GM12878 (cell line): ENCODE measurements at regions not wholly inside any gene's neighbourhood (a gene's known extent, or its start where the extent isn't known, plus 50 kb on each side); places are given as distances from the start of the nearest gene placed in this dataset.

Experiments used
- ATAC-seq: fragments of 200-7000 bp; cut with Tn5 transposase; 3 replicates; pipeline ENCODE4 v1.9.1; 2020; ENCODE audit warnings: mild to moderate bottlenecking, moderate library complexity
- BruUV-seq: library from RNA; stranded (reverse); fragments of 400-500 nt; replicated peaks from 2 replicates; lab custom pipeline; 2021; lab: Mats Ljungman, UMichigan
- CTCF ChIA-PET: fragments of 300-600 bp; sonication (Branson Sonifier 250); formaldehyde crosslinking; extraction: SDS; loops from one replicate; lab custom pipeline; 2021; ENCODE audit warnings: inconsistent platforms; lab: Yijun Ruan, JAX
- POLR2A ChIA-PET: fragments of 350-600 bp; formaldehyde crosslinking; extraction: SDS; loops from one replicate; lab custom pipeline; 2021; ENCODE audit warnings: inconsistent platforms; lab: Charles Lee
- RAD21 ChIA-PET: fragments of 300-600 bp; sonication (Branson Sonifier 250); formaldehyde crosslinking; loops from one replicate; lab custom pipeline; 2023; ENCODE audit warnings: antibody characterized with exemption; ENCODE audit not compliant: unreplicated experiment; lab: Charles Lee
- SMC1A ChIA-PET: fragments of 300-600 bp; sonication (Branson Sonifier 250); formaldehyde crosslinking; loops from one replicate; lab custom pipeline; 2023; ENCODE audit not compliant: unreplicated experiment, uncharacterized antibody; lab: Charles Lee
- DNase-seq: peaks from one replicate; pipeline ENCODE4 v3.0.0-alpha.2; 2011; ENCODE audit warnings: low read depth, low spot score
- FAIRE-seq: peaks from 3 replicates; lab custom pipeline; 2011; peaks lifted over from hg19 to GRCh38; lab: Jason Lieb, UNC
- H2AFZ ChIP-seq: 2 replicates; pipeline ENCODE4 v1.6.0; 2011; ENCODE audit warnings: low read depth, low read length, control low read depth; ENCODE audit not compliant: control insufficient read depth
- H3K27ac ChIP-seq: 2 replicates; pipeline ENCODE4 v1.5.1; 2011; ENCODE audit warnings: control low read depth; ENCODE audit not compliant: control insufficient read depth, insufficient read depth
- H3K27me3 ChIP-seq, 2 experiments: replicated peaks in 1 of 2; 2 replicates each; pipeline versions ENCODE4 v1.6.0 to v1.6.1; 2011; ENCODE audit warnings: low read length in 1 of 2; ENCODE audit not compliant: control insufficient read depth in 2 of 2, insufficient read depth in 2 of 2
- H3K36me3 ChIP-seq, 2 experiments: 2 replicates each; pipeline ENCODE4 v1.5.1; 2011; ENCODE audit warnings: low read length in 1 of 2; ENCODE audit not compliant: control insufficient read depth in 2 of 2, insufficient read depth in 2 of 2
- H3K4me1 ChIP-seq: 2 replicates; pipeline ENCODE4 v1.6.1; 2011; ENCODE audit warnings: mild to moderate bottlenecking, low read length, moderate library complexity, mixed read lengths; ENCODE audit not compliant: control insufficient read depth, insufficient read depth
- H3K4me2 ChIP-seq: 2 replicates; pipeline ENCODE4 v1.6.0; 2011; ENCODE audit warnings: control low read depth; ENCODE audit not compliant: control insufficient read depth, insufficient read depth
- H3K4me3 ChIP-seq: fragments of 200-600 bp; sonication (generic); 2 replicates; pipeline ENCODE4 v1.5.1; 2016
- H3K79me2 ChIP-seq: 2 replicates; pipeline ENCODE4 v1.6.0; 2011; ENCODE audit warnings: low read length; ENCODE audit not compliant: control insufficient read depth, insufficient read depth
- H3K9ac ChIP-seq: 2 replicates; pipeline ENCODE4 v1.8.0; 2011; ENCODE audit warnings: low read length, control low read depth, mixed read lengths; ENCODE audit not compliant: control insufficient read depth, insufficient read depth
- H3K9me3 ChIP-seq: replicated peaks from 3 replicates; pipeline ENCODE4 v1.5.1; 2011; ENCODE audit warnings: mild to moderate bottlenecking, low read length; ENCODE audit not compliant: control insufficient read depth, insufficient read depth
- H4K20me1 ChIP-seq: 2 replicates; pipeline ENCODE4 v1.6.0; 2011; ENCODE audit not compliant: control insufficient read depth, insufficient read depth
- CEBPB ChIP-seq, 2 experiments: fragments of 150-350 bp in 1 of 2; IDR thresholded peaks; 2 replicates each; pipeline ENCODE4 v1.6.1; 2012 to 2014; ENCODE audit warnings: low read depth in 2 of 2, low read length in 2 of 2, borderline replicate concordance in 1 of 2, inconsistent platforms in 1 of 2
- CHD1 ChIP-seq: IDR thresholded peaks from 2 replicates; pipeline ENCODE4 v1.6.1; 2012; ENCODE audit warnings: low read depth, low read length, improper control_type of control experiment
- EGR1 ChIP-seq, 2 experiments: IDR thresholded peaks; 1 replicate in 1 of 2; 2 replicates in 1 of 2; pipeline ENCODE4 v1.6.1; 2011 to 2012; ENCODE audit warnings: low read depth in 2 of 2, low read length in 2 of 2, borderline replicate concordance in 1 of 2, mild to moderate bottlenecking in 1 of 2, moderate library complexity in 1 of 2
- EZH2 ChIP-seq: IDR thresholded peaks from 2 replicates; pipeline ENCODE4 v1.6.1; 2012; ENCODE audit warnings: low read depth, mild to moderate bottlenecking, control low read depth, inconsistent platforms, low read length, borderline replicate concordance; ENCODE audit not compliant: control insufficient read depth
- MEF2A ChIP-seq: IDR thresholded peaks from 2 replicates; pipeline ENCODE4 v1.6.1; 2011; ENCODE audit warnings: low read depth, mild to moderate bottlenecking, low read length, moderate library complexity; ENCODE audit not compliant: insufficient read depth
- PAX8 ChIP-seq: fragments of 450-650 bp; IDR thresholded peaks from 2 replicates; pipeline ENCODE4 v1.6.1; 2017; ENCODE audit warnings: mild to moderate bottlenecking, moderate library complexity
- POLR2AphosphoS2 ChIP-seq: IDR thresholded peaks from 2 replicates; pipeline ENCODE4 v1.6.1; 2011; ENCODE audit warnings: low read depth, mild to moderate bottlenecking, low read length, improper control_type of control experiment, moderate library complexity
- RELA ChIP-seq: fragments of 450-650 bp; IDR thresholded peaks from 2 replicates; pipeline ENCODE4 v1.8.0; 2014; ENCODE audit warnings: borderline replicate concordance; ENCODE audit not compliant: partially characterized antibody
- SMAD1 ChIP-seq: fragments of 450-650 bp; IDR thresholded peaks from 2 replicates; pipeline ENCODE4 v1.6.1; 2018; ENCODE audit warnings: mild to moderate bottlenecking, low read depth; ENCODE audit not compliant: partially characterized antibody
- SMAD5 ChIP-seq: IDR thresholded peaks from 2 replicates; pipeline ENCODE4 v1.6.1; 2016; ENCODE audit warnings: antibody characterized with exemption, low read depth
- ZBED1 ChIP-seq: IDR thresholded peaks from 2 replicates; pipeline ENCODE4 v1.6.1; 2016; ENCODE audit warnings: borderline replicate concordance
- WGBS: methylation state at CpG from one replicate; pipeline ENCODE4 v1.1.6; 2016; ENCODE audit warnings: low lambda C conversion rate; ENCODE audit not compliant: insufficient replicate concordance, insufficient coverage; ENCODE audit errors: missing lambda C conversion rate; 5-methylcytosine and 5-hydroxymethylcytosine counted together
- in situ Hi-C: fragments of 300-500 bp; cut with MboI; formaldehyde crosslinking; loops from 9 replicates; pipeline ENCODE4 v1.14.3; 2018; ENCODE audit warnings: mixed read lengths
- intact Hi-C: fragments of 100-400 bp; cut with micrococcal nuclease; formaldehyde crosslinking; loops from one replicate; pipeline ENCODE4 v1.14.2; 2022; ENCODE audit not compliant: unreplicated experiment
- TF ChIP-seq, protein P1 (sequence below): fragments of 450-650 bp; IDR thresholded peaks from 2 replicates; pipeline ENCODE4 v1.6.1; 2017; ENCODE audit warnings: mild to moderate bottlenecking, moderate library complexity
- TF ChIP-seq, protein P2 (sequence below): fragments of 150-350 bp; IDR thresholded peaks from 2 replicates; pipeline ENCODE4 v1.6.1; 2016; ENCODE audit warnings: low read depth, low read length
- TF ChIP-seq, protein P3 (sequence below): IDR thresholded peaks from 2 replicates; pipeline ENCODE4 v1.6.1; 2012; ENCODE audit warnings: low read depth, low read length, improper control_type of control experiment

DNA sequence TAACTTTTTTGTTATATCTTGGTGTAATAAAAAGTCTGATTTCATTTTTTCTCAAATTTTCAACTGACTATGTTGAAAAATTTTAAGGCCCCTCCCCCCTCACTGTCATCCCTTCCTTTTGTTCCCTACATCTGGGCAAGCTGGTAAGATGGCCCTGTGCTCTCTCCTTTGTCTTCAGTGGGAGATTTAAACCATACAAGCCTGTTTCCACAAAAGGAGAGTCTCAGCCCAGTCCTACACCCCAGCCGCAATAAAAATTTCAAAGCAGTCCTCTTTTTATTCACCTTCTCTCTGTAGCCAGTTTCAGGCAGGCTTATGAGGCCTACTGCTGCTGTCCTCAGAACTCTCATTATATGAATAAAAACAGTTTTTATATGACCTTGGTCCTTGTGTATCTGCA is 630.5 kb downstream of the CBLN2 start (continued):
- TF ChIP-seq, protein P1, sequence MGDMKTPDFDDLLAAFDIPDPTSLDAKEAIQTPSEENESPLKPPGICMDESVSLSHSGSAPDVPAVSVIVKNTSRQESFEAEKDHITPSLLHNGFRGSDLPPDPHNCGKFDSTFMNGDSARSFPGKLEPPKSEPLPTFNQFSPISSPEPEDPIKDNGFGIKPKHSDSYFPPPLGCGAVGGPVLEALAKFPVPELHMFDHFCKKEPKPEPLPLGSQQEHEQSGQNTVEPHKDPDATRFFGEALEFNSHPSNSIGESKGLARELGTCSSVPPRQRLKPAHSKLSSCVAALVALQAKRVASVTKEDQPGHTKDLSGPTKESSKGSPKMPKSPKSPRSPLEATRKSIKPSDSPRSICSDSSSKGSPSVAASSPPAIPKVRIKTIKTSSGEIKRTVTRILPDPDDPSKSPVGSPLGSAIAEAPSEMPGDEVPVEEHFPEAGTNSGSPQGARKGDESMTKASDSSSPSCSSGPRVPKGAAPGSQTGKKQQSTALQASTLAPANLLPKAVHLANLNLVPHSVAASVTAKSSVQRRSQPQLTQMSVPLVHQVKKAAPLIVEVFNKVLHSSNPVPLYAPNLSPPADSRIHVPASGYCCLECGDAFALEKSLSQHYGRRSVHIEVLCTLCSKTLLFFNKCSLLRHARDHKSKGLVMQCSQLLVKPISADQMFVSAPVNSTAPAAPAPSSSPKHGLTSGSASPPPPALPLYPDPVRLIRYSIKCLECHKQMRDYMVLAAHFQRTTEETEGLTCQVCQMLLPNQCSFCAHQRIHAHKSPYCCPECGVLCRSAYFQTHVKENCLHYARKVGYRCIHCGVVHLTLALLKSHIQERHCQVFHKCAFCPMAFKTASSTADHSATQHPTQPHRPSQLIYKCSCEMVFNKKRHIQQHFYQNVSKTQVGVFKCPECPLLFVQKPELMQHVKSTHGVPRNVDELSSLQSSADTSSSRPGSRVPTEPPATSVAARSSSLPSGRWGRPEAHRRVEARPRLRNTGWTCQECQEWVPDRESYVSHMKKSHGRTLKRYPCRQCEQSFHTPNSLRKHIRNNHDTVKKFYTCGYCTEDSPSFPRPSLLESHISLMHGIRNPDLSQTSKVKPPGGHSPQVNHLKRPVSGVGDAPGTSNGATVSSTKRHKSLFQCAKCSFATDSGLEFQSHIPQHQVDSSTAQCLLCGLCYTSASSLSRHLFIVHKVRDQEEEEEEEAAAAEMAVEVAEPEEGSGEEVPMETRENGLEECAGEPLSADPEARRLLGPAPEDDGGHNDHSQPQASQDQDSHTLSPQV: no peak
- TF ChIP-seq EGR1 (IDR thresholded peaks at IDR 0.05; ENCODE audit: borderline replicate concordance in 1 of 2, low read depth in 2 of 2, low read length in 2 of 2): no peak

DNA sequence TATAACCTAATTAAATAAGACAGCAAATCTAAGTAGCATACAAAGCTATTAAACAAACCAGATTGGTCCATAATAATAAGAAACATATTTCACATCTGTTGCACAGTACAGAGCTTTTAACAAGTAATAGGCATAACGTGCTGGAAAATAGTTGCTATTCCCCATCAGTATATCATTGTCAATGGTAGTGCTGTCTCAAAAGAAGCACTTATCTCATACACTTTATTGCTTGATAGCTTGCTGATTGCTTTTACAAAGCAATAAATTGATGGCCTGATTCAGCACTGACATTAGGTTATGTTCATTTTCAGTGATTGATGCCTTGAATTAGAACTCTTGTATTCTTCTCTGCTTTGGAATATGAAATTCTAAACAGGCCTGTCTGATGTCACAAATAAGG is 641.7 kb downstream of the CBLN2 start:
- no peak for DNase-seq
- ChIA-PET CTCF (interaction anchor here (0.6 kb wide), 1 partner anchor 182 kb away, joined by 3 read pairs; no protein-coding TSS in a partner anchor), RAD21 (no interaction called here), SMC1A (no interaction called here), POLR2A (no interaction called here)
- 0% methylated on average over 1 of the region's 1 CpG for WGBS
- no peaks in the 10 kb centered on the region for H3K79me2 ChIP-seq
- no peaks in the 10 kb centered on the region for H3K27me3 ChIP-seq
- H3K9me3 ChIP-seq: no peaks in the 10 kb centered on the region; the same call in 2 of the 3 replicates
- FAIRE-seq: no peak
- no peak overlapping the region for H3K4me3 ChIP-seq
- H3K4me2 ChIP-seq: no peak overlapping the region
- H3K9ac ChIP-seq: no peak overlapping the region
- no peaks in the 10 kb centered on the region for H3K36me3 ChIP-seq
- intact Hi-C loops: no loop called here
- no peaks in the 10 kb centered on the region for H4K20me1 ChIP-seq
- no peak overlapping the region for H2AFZ ChIP-seq
- ATAC-seq: no peak
- H3K27ac ChIP-seq: no peak overlapping the region
- H3K4me1 ChIP-seq: no peaks in the 10 kb centered on the region
- in situ Hi-C loops: no loop called here
- BruUV-seq: no TSS peak
- TF ChIP-seq, protein P2, sequence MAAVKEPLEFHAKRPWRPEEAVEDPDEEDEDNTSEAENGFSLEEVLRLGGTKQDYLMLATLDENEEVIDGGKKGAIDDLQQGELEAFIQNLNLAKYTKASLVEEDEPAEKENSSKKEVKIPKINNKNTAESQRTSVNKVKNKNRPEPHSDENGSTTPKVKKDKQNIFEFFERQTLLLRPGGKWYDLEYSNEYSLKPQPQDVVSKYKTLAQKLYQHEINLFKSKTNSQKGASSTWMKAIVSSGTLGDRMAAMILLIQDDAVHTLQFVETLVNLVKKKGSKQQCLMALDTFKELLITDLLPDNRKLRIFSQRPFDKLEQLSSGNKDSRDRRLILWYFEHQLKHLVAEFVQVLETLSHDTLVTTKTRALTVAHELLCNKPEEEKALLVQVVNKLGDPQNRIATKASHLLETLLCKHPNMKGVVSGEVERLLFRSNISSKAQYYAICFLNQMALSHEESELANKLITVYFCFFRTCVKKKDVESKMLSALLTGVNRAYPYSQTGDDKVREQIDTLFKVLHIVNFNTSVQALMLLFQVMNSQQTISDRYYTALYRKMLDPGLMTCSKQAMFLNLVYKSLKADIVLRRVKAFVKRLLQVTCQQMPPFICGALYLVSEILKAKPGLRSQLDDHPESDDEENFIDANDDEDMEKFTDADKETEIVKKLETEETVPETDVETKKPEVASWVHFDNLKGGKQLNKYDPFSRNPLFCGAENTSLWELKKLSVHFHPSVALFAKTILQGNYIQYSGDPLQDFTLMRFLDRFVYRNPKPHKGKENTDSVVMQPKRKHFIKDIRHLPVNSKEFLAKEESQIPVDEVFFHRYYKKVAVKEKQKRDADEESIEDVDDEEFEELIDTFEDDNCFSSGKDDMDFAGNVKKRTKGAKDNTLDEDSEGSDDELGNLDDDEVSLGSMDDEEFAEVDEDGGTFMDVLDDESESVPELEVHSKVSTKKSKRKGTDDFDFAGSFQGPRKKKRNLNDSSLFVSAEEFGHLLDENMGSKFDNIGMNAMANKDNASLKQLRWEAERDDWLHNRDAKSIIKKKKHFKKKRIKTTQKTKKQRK: no peak
- no peak for TF ChIP-seq CEBPB (IDR thresholded peaks at IDR 0.05; ENCODE audit: borderline replicate concordance in 1 of 2, low read depth in 2 of 2, low read length in 2 of 2)
- TF ChIP-seq PAX8: no peak
- TF ChIP-seq POLR2AphosphoS2: no peak
- TF ChIP-seq RELA: no peak
- no peak for TF ChIP-seq MEF2A
- TF ChIP-seq SMAD5: no peak
- TF ChIP-seq ZBED1: no peak
- no peak for TF ChIP-seq EZH2
- no peak for TF ChIP-seq SMAD1
- no peak for TF ChIP-seq CHD1
- TF ChIP-seq, protein P3, sequence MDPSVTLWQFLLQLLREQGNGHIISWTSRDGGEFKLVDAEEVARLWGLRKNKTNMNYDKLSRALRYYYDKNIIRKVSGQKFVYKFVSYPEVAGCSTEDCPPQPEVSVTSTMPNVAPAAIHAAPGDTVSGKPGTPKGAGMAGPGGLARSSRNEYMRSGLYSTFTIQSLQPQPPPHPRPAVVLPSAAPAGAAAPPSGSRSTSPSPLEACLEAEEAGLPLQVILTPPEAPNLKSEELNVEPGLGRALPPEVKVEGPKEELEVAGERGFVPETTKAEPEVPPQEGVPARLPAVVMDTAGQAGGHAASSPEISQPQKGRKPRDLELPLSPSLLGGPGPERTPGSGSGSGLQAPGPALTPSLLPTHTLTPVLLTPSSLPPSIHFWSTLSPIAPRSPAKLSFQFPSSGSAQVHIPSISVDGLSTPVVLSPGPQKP: no peak
